HT-29 (cell line): ENCODE measurements at regions not wholly inside any gene's neighbourhood (a gene's known extent, or its start where the extent isn't known, plus 50 kb on each side); places are given as distances from the start of the nearest gene placed in this dataset.

Experiments
- DNase-seq: peaks from one replicate; pipeline ENCODE4 v3.0.0-alpha.2; 2015; ENCODE audit warnings: low spot score

DNA sequence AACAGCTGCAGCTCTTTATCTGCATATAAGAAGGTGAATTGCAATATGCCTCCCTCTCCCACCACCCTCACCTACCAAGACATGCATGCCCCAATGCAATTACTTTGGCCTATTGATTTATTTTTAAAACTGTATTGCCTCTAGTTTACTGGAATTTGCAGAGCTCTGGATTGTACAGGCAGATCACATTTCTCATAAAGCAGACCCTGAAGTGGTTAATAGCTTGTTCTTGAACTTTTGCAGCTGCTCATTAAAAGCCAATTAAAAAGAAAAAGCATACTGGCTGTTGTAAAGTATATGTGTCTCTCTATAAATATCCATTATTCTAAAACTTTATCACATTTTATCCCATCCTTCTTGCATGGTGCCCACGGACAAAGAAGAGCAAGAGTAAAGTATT lies 221.5 kb upstream of the TOPAZ1 start:
- DNase-seq, result no peak

DNA sequence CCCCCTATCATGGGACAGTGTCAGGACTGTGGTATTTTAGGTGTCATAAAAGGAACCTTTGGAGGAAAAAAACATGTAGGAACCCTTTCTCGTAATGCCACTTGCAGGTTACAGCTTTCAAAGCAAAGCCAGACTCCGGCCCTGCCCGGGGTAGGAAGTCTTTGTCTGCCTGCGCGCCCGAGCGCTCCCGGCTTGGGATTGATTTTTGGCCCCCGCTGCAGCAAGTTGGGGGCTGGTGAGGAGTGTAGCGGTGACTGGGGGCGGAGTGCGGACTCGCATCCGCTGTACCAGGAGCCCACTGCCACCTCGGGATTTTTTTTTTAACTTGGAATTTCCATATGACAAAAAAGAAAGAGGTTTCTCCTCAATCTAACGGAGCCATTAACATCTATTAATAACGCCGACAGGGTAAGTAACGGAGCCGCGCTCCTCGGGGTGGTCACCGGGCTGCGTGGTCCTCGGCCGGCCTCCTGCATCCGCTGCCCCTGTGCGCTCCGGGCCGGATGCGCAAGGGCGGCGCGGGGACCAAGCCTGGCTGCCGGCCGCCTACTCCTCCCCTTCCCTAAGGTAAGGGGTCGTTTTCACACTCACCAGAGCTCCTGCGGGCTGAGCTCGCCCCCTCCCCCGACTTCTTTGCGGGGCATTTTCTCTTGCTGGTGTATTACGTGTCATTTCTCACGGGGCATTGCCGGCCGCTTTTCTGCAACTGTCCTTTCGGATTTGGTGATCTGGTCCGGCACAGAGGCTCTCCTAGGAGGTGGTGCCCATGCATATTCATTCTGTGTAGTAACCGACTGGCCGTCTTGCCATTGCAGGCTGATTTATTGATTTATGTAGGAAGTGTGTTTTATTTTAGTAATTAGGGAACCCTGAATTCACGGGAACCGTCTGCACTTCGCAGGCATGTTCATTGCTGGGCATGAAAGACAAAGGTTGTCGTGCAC lies 219.8 kb upstream of the TOPAZ1 start:
- DNase-seq, result no peak

DNA sequence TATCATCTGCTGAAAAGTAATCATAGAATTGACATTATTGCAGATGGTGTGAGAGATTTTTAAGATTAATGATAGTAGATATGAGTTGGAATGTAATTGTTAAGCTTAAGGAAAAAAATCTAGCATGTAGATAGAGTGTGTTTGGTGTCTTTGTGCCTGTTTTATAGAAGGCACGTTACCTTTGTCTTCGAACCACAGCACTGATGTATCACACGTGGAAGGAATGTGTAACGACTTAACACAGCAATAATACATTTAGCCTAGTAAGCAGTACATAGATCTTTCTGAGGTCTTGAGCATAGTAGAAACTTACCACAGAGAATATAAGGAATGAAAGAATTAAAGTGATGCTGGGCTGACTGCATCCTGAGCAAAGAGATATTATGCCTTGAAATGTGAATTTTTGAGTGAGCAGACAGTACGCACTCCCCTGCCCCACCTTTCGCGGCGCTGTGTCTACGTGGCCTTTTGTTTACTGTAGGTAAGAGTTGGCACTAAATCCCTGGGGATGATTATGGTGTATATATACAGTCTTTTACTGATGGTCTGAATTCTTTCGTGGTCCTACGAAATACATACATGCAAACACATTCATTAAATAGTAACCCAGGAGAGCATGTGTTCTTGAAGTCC lies 217.6 kb upstream of the TOPAZ1 start:
- DNase-seq, result no peak

DNA sequence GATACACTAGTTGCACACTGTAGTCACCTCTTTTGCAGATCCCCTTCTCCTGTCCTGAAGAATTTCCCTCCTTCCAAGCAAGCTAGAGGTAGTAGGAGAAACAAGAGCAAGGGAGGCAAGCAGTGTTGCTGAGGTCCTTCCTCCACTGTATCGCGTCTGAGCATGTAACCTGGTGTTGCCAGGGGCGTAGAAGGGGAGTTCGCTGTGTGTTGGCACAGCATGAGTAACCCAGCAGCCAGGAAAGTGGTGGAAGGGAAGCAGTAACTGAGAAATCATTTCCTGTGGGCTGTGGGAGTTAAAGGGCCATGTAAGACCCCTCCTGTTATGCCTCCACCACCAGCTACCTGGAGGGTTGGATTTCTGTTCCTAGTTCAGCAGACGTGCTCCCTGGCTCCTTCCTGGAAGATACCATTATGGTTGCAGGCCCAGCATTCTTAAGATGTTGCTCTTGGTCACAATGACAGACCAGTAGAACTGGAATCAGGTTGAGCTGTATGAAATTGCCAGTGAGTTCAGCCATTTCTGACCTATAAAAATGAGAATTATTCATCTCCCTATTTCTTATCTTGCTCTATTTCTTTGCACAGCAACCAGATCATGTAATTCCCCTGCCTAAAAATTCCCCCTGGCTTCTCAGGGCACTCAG lies 215.3 kb upstream of the TOPAZ1 start:
- no peak for DNase-seq

DNA sequence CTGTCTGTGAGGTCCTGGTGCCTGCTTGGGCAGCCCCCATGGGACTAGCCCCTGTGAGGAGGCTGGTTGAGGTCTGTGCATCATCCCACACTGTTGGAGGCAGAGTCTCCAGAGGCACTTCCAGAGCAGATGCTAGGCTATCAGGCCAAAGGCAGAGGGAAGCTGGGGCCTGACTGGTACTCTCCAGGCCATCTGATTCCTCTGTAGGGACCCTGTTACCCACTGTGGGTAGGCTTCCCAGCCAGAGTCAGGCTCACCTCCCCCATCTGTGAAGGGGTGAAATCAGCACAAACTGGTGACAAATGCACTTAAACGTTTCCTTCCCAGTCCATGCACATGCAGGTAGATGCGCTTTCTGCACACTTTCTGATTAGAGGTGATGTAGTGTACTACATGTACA lies 212.6 kb upstream of the TOPAZ1 start:
- DNase-seq, result no peak

DNA sequence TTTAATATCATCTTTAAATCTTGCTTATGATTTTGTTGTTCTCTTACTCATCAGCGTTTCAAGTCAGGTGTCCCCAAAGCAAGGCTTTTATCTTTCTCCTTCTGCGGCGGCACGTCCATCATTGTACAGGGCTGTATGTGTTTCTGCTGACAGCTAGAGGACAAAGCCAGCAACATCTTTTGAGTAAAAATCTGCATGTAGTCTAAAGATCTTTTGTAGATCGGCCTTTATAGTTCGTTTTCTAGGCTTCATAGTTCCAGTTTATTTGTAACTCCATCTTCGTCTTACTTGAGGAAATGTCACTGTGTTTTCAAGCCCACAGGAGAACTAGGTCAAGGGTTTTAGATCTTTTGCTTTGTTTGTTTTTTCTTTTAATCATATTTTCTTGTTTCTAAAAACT lies 211.4 kb upstream of the TOPAZ1 start:
- DNase-seq, result no peak

DNA sequence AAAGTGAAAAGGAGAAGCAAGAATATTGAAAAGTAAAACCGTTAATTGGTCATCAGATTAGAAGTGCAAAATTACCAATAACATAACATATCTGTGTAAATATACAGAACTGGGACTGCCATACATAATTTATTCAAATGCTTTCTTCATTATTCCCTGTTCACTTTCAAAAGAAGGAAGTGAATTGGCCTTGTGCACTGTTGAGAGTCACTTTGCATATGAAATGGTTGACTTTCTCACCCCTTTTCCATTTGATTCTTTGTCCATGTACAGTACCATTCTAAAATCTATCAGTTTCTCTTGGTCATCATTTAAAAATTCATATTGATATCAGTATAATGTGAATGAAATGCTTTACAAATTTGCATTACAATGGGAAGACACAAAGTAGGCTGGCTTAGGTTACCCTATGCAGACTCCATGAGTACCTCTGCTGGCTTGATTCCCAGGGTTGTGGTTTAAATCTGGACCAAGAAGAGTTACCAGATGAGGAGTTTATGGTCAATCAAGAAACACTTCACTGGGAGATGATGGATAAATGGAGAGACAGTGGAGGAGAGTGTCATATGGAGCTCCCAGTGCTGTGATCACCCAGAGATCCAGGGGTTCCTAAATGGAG lies 210.9 kb upstream of the TOPAZ1 start:
- DNase-seq, result no peak

DNA sequence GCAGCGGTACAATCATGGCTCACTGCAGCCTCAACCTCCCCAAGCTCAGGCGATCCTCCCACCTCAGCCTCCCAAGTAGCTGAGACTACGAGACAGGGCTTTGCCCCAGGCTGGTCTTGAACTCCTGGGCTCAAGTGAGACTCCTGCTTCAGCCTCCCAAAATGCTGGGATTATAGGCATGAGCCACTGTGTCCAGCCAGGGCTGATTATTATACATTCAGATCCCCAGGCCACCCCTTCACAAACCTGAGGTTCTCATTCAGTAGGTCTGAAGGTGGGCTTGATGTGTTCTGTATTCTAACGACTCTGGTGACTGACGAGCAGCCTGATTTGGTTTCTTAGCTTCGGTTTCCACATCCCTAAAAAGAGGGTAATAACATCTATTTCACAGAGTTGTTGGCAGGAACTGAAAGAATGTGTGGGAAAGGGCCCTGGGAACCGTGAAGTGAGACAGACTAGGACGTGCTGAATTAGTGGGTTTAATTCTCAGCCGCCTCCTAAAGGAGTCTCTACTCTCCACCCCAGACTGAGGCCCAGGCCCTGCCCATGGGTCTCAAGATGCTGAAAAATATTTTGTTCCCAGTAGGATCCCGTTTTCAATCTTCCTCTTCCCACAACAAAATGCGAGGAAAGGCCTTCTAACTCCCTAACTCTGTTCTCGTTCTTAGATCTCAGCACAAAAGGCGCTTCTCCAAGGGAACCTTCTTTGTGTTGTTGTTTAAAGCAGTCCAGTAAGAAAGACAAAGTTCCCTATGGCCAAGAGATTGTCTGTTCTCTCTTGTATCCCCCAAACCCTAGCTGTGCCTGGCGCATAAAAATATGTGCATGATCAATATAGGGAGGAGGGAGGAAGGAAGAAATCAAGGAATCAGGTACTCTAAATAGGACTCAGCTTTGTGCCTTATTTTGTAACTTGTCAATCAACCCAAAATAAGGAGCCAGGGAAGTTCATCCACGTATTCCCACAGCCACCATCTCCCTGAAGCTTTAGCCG lies 210.0 kb upstream of the TOPAZ1 start:
- no peak for DNase-seq

DNA sequence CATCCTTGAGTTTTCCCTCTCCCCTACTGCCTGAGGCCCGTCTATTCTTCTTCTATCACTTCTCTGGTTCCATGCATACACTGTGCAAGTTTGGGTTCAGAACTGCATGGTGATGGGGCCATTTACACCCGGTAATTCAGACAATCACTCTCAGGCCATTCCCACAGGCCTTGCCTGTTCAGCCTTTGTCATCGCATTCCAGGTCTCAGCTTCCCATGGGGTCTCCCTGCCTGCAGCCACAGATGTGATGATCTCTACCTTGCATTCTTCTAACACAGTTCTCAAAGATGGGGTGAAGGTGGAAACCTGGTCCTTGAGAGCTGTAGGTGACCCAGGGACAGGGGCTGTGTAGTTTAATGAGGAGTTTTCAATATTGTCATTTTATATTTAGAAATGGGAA lies 209.2 kb upstream of the TOPAZ1 start:
- DNase-seq, result no peak

DNA sequence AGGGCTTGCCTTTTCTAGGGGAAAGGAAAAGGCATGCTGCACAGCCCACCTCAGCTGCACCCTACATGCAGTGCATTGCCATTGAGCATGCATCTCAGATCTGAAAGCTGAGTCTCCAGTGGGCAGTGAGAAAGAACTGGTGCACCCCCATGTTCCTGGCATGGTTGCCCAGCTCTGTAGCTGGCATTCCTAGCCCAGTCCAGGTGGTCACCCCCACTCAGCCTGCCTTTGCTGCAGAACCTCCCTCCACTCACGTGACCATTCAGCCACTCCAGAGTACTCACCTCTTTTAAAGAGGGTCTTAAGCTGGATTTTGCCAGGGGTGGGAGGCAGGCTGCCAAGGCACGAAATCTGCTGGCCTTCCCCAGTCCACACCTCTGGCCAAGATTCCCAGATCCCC lies 208.6 kb upstream of the TOPAZ1 start:
- no peak for DNase-seq

DNA sequence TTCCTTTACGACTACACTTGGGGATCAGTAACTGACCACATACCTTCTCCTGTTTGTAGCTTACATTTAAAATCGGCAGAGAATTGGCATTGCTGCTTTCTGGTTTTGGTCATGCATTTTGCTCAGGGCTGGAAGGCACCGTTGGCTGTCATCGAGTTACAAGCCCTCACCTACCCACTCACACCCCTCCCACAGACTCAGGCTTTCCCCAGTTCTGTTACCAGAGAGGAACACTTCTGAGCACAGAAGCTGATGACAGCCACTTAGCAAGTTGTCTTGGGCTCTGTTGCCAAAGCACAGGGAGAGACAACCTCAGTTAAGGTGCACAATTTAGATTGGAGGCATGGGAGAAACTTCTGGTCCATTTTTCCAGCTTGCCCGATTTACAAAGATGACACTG lies 204.8 kb upstream of the TOPAZ1 start:
- no peak for DNase-seq

DNA sequence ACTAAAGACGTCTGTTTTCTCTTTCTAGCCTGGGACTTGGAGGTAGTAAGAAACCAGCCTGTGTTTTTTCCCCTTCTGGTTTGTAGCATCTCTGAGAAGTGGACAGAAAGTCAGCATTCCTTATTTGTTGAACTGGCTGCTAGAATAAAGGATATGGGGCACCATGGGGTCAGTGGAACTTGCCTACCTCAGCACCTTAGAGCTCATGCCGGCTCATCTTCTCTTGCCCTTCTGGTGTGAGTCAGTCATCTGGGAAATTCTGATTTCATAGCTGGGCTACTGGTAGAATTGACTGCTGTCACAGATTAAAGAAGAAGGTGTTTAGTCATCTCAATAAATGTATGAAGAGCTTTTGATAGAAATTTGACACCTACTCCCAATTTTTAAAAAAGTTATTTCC lies 202.7 kb upstream of the TOPAZ1 start:
- DNase-seq, result no peak

DNA sequence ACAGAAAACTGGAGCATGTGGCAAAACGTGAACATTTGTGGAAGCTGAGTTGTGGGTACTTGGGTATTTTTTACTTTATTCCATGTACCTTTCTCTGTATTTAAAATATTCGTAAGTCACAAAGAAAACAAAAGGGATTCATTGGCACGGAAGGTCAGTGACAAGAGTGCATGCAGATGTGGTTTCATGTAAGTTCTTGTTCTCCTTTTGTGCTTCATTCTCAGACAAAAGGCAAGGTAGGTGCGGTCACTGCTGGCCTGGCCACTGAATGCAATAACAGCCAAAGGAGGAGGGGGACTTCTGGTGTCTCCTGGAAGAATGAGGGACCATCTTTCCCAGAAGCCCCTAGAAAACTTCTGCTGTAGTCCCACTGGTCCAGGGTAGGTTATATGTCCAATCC lies 200.0 kb upstream of the TOPAZ1 start:
- DNase-seq, result no peak

DNA sequence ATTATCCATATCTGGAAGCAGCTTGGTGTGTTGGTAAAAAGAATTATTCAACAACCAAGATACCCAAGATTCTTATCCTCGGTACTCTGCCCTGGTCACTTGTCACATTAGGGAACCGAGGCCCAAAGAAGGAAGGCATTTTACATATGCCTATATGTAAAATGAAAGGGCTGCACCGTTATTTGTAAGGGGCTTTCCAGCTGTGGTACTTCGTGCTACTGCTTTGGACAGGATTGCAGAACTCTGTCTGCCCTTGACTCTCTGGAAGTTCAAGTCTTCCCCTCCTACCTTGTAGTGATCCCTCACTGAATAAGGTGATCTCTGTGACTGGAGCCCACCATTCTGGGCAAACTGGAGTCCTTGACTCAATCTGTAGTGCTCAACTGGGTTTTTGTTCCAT lies 198.9 kb upstream of the TOPAZ1 start:
- no peak for DNase-seq

DNA sequence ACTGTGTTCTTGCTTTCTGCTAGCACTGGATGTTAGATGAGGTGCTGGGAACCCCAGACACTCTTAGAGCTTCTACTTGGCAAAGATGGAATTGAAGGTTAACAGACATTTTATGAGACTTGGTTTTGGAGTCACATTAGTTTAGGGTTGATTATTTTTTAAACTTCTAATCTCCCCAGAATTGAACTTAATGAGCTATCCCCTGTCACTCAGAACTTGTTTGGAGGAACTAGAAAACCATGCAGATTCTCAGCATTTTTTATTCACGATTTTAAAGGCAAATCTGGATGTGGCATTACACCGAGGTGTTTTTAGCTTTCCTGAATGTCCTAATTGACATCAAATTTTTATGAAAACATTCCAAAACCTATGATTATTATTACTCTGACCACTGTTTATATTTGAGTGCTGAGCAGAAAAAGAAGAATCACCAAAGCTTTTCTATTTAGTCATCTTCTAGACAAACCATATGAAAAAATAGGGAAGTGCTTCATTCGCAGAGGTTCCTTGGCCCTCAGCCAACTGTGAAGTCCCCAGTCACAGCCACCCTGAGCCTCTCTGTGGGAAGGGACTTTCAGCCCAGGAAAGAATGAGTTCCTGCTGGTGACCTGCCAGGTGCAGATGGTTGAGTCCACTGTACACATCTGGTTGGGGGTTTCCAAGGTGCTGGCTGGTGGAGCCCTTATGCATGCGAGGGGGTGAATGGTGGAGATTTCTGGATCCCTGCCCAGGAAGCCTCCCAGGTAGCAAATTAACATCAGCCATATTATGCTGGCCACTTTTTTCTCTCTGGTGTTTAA lies 196.0 kb upstream of the TOPAZ1 start:
- DNase-seq, result no peak

DNA sequence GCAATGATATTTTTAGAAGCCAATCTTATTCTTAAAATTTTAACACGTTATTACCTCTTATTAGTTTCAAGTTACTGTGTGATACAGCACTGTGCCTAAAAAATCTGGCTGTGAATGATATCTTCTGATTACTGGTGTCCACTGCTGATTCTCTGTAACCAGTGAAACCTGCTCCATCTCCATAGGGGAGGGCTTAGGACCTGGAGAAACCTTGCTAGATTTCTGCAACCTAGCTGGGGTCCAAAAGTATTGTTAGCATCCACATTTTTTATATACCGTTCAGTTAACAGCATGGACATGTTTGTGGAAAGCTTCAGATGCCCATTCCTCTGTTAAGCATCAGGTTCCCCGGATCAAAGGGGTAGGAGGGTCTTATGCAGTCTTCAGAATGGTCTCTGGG lies 193.9 kb upstream of the TOPAZ1 start:
- DNase-seq, result no peak

DNA sequence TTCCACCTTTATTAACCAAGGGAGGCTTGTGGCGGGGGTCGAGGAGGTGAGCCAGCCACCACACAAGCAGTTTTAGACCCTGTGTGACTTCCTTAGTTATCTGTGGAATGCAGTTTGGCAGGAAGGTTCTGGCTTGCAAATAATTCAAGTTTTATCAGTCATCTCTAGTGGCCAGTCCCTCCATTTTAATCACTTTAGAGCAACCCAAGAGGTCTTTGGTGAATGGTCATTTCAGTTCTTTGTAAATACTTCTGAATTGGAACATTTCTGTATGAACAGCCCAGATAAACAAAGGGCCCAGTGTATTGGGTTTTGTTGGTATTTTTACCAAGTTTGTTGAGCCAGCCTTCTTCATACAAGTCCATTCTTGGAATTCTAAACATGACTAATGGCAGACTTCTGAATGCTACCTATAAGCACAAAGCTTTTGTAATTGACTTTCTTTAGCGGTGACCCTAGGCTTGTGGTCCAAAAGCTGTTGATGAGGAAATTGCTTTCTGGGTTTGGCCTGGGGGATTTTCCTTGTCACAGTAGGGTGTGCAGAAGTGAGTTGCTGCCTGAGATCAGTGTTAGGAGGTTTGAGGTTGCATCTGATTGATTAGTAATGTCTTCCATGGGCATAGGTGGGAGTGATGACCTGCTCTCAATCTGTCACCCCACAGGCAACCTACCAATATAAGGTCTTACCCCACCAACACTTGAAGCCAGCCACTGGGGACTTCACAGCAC lies 193.3 kb upstream of the TOPAZ1 start:
- DNase-seq, result no peak

DNA sequence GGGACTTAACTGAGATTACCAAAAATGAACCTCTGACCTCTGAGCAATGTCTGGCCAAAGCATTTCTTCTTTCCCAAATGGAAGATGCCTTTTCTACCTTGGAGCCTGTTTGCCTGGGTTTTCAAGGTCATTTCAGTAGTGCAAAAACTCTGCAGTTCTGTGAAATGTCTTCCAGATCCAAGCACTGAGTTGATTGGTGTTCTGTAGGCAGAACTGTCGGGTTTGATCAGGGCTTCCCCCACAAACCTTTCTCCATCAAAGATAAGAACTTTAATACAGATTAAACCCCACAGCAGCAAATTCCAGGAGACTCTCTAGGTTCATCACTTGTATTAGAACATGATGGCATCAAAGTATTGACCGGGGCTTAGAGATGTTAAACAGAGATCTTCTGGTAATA lies 192.7 kb upstream of the TOPAZ1 start:
- DNase-seq, result no peak

DNA sequence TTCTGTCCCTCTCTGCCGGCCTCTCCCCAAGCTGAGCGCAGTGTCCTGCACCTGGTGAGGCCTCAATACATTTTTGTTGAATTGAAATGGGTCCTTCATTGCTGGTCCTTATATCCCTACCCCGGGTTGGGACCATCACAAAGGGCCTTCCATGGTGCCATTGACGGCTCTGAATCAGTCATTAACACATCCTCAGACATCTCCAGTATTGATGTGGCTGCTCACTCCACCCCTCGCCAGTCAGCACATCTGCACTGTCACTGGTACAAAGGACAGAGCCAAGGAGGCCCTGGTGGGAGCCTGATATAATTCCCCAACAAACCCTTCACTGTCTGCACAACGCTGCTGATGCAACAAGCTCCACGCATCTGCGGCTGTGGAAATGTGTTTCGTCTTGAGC lies 191.6 kb upstream of the TOPAZ1 start:
- DNase-seq, result no peak

DNA sequence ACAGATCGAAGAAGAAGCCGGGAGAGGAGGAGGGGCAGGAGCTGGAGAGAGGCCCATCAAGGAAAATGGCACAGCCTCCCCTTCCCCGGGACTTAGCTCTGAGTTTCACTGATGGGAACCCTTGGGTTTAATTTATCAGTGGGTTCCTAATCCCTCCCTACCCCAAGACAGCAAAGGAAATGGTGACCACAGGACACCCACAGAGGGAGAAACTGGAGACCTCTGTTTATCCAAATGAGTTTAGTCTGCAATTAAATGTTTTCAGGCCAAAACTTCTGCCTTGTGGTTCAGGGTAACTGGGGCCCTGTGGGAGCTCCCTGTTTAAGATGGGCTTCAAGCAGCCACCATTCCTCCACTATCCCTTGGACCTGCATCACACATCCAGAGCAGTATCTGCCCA lies 190.8 kb upstream of the TOPAZ1 start:
- DNase-seq, result no peak
